ENCODE measurements at regions not wholly inside any gene's neighbourhood (a gene's known extent, or its start where the extent isn't known, plus 50 kb on each side); places are given as distances from the start of the nearest gene placed in this dataset.

GRCh38 chr12:76952995-76953394 is 74.2 kb upstream of the CSRP2 start:
- Mint-ChIP-seq H3K4me3 (no peak overlapping the region), H3K27me3 (ENCODE audit: insufficient read depth, low read depth, poor library complexity) (peaks cover 1% of the 10 kb centered on the region), H3K27ac (no peak overlapping the region), H3K36me3 (ENCODE audit: low read depth) (no peaks in the 10 kb centered on the region), H3K4me1 (peaks cover 13% of the 10 kb centered on the region; the same call in 2 of the 3 replicates), H3K9me3 (no peaks in the 10 kb centered on the region)
- Histone ChIP-seq H3K79me2 (replicated peaks; ENCODE audit: insufficient read depth) (no peaks in the 10 kb centered on the region), H3K27me3 (ENCODE audit: insufficient read depth) (no peaks in the 10 kb centered on the region), H3K4me2 (no peak overlapping the region), H4K20me1 (replicated peaks; ENCODE audit: insufficient read depth) (no peaks in the 10 kb centered on the region), H2AFZ (peak overlapping the region; percentile 64; the same call in 1 of the 2 replicates), H3K4me3 (no peak overlapping the region), H3K27ac (ENCODE audit: low read depth) (no peak overlapping the region), H3K9me2 (ENCODE audit: insufficient read depth) (no peaks in the 10 kb centered on the region), H3K36me3 (ENCODE audit: insufficient read depth) (no peaks in the 10 kb centered on the region), H3K4me1 (ENCODE audit: insufficient read depth) (0 out of 2 replicates have a peak, but pooled peaks cover 3% of the 10 kb centered on the region), H3F3A (replicated peaks; ENCODE audit: low read depth) (no peaks in the 10 kb centered on the region)
- DNase-seq (ENCODE audit: low spot score) (peak; percentile 62), ATAC-seq (peak; percentile 84)
- TF ChIP-seq EZH2 (IDR thresholded peaks at IDR 0.05; ENCODE audit: low read depth, unreplicated experiment) (no peak), CREB1 (CRISPR knock-in tag; IDR thresholded peaks at IDR 0.05; ENCODE audit: low read depth) (no peak), EZH2phosphoT487 (IDR thresholded peaks at IDR 0.05; ENCODE audit: unreplicated experiment) (no peak), CTCF (conservative IDR thresholded peaks at IDR 0.05; ENCODE audit: low read depth in 2 of 2) (peak; percentile 50 to 85), STAT1 (IDR thresholded peaks at IDR 0.05; ENCODE audit: unreplicated experiment) (no peak), POLR2AphosphoS5 (IDR thresholded peaks at IDR 0.05; ENCODE audit: low read depth) (no peak), REST (IDR thresholded peaks at IDR 0.05; ENCODE audit: unreplicated experiment) (no peak), ZNF114 (CRISPR knock-in tag; IDR thresholded peaks at IDR 0.05) (no peak)

GRCh38 chr12:76948879-76949278 is 70.1 kb upstream of the CSRP2 start:
- no peak overlapping the region for H3K27ac Mint-ChIP-seq
- H3K36me3 Mint-ChIP-seq (ENCODE audit: low read depth), result no peaks in the 10 kb centered on the region
- ATAC-seq, result no peak
- H3K9me3 Mint-ChIP-seq, result no peaks in the 10 kb centered on the region
- no peak overlapping the region for H3K4me3 ChIP-seq
- H3K4me1 ChIP-seq (ENCODE audit: insufficient read depth), result no peaks in the 10 kb centered on the region
- no peaks in the 10 kb centered on the region for H4K20me1 ChIP-seq (replicated peaks; ENCODE audit: insufficient read depth)
- H3K79me2 ChIP-seq (replicated peaks; ENCODE audit: insufficient read depth), result no peaks in the 10 kb centered on the region
- no peak overlapping the region for H2AFZ ChIP-seq
- peaks cover 9% of the 10 kb centered on the region; the same call in 2 of the 3 replicates for H3K4me1 Mint-ChIP-seq
- no peak overlapping the region for H3K4me3 Mint-ChIP-seq
- H3K27me3 Mint-ChIP-seq (ENCODE audit: insufficient read depth, low read depth, poor library complexity), result peaks cover 3% of the 10 kb centered on the region
- H3K27me3 ChIP-seq (ENCODE audit: insufficient read depth), result no peaks in the 10 kb centered on the region
- no peaks in the 10 kb centered on the region for H3K36me3 ChIP-seq (ENCODE audit: insufficient read depth)
- H3F3A ChIP-seq (replicated peaks; ENCODE audit: low read depth), result no peaks in the 10 kb centered on the region
- 0 out of 2 replicates have a peak, but pooled peaks cover 5% of the 10 kb centered on the region for H3K9me2 ChIP-seq (ENCODE audit: insufficient read depth)
- no peak for DNase-seq (ENCODE audit: low spot score)
- H3K4me2 ChIP-seq, result no peak overlapping the region
- no peak overlapping the region for H3K27ac ChIP-seq (ENCODE audit: low read depth)
- TF ChIP-seq REST (IDR thresholded peaks at IDR 0.05; ENCODE audit: unreplicated experiment), result no peak
- TF ChIP-seq JUNB (IDR thresholded peaks at IDR 0.05; ENCODE audit: unreplicated experiment), result no peak
- TF ChIP-seq CREB1 (CRISPR knock-in tag; IDR thresholded peaks at IDR 0.05; ENCODE audit: low read depth), result no peak
- TF ChIP-seq ZNF331 (CRISPR knock-in tag; IDR thresholded peaks at IDR 0.05; ENCODE audit: low read depth), result no peak
